ENCODE measurements at regions not wholly inside any gene's neighbourhood (a gene's known extent, or its start where the extent isn't known, plus 50 kb on each side); places are given as distances from the start of the nearest gene placed in this dataset.
A peak's percentile ranks its signal among the peaks of the same experiment; 100 is the strongest.
"Not testable (repeated sequence)": the region's sequence is repeated elsewhere in the genome, so short reads cannot be mapped to it uniquely, and the experiment has no call there.

DNA sequence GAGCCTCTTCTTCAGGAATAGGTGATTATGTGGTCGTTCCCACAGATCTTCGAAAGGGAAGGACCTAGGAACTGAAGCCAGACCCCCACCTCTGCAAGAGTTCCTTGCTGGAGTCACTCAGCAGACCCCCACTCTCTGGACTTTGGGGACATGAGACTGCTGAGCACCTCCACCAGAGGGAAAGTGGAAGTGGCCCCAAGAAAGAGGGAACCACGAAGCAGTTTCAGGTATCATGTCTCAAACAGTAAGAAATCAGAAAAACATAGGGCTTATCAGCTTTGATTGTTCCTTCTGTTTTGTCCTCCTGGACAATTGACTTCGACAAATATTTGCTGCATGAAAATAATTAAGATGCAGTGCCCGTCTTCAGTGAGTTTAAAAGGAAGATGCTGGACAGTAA lies 98.9 kb downstream of the CDRT15L2 start:
- DNase-seq (ENCODE audit: low spot score); in situ Hi-C loops (cut with HindIII; ENCODE audit: low sequenced_read_pairs): not testable (repeated sequence)

DNA sequence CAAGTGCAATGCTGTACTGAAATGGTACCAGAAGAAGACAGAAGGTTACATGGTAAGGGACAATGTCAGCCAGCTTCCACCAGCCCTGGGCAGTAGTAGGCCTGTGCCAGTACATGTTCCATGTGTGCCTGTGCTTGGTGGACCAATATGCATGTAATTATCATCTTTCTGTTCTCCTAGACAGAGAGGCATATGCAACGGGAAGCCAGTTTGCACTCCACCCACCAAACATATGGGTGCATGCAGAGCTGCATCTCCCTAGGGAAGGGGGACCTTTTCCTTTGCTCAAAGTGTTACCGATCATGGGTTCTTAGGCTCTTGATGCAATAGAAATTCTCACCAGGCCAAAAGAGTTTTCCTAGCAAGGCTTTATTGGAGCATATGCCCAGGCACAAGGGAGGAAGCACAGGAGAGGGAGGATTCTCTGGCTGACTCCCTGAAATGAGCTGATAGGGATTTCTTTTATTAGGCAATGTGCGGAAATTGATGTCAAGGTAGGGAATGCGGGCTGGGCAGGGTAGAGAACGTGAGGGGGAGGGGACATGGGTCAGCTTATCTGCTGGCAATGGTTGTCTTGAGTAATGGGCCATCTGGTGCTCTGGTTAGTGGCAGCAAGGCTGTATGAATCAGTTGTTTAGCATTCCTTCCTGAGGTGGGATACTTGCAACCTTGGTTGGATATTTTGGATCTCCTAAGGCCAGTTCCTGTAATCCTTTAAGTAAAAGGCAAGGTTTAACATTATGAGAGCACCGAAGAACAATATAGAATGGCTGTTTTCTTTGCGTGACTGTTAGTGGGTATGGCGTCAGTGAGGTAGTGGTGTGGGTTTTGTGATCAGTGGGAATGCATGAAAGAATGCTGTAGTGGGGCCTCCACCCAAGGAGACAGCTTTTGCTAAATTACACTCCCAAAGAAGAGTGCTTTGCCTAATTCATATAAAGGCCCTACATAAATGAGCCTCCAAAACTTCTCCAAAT lies 102.5 kb downstream of the CDRT15L2 start:
- in situ Hi-C loops (cut with HindIII; ENCODE audit: low sequenced_read_pairs); DNase-seq (ENCODE audit: low spot score): not testable (repeated sequence)

DNA sequence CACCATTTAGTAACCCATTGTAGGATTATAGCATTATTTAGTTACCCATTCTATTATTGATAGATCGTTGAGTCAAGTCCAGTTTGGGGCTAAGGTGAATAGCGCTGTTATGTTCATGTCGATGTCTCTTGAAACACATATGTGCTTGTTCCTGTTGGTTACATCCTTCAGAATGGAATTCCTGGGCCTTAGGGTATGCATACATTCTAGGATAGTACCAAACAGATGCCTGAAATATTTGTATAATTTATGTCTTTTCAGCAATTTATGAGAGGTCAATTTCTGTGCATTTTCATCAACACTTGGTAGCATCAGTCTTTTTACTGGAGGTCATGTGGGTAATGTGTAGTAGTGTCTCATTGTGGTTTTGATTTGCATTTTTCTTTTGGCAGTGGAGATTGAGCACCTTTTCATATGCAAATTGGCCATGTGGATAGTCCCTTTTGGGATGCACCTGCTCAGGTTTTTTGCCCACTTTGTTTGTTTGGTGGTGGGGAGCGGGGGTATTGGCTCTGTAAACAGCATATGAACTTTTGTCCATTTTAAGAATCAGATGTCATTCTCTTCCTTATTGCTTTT lies 104.2 kb downstream of the CDRT15L2 start:
- DNase-seq (ENCODE audit: low spot score); in situ Hi-C loops (cut with HindIII; ENCODE audit: low sequenced_read_pairs): not testable (repeated sequence)

DNA sequence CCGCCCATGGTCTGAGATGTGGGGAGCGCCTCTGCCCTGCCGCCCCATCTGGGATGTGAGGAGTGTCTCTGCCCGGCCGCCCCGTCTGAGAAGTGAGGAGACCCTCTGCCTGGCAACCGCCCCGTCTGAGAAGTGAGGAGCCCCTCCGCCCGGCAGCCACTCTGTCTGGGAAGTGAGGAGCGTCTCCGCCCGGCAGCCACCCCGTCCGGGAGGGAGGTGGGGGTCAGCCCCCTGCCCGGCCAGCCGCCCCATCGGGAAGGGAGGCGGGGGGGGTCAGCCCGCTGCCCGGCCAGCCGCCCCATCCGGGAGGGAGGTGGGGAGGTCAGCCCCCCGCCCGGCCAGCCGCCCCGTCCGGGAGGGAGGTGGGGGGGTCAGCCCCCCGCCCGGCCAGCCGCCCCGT lies 105.5 kb downstream of the CDRT15L2 start:
- in situ Hi-C loops (cut with HindIII; ENCODE audit: low sequenced_read_pairs); DNase-seq (ENCODE audit: low spot score): not testable (repeated sequence)

DNA sequence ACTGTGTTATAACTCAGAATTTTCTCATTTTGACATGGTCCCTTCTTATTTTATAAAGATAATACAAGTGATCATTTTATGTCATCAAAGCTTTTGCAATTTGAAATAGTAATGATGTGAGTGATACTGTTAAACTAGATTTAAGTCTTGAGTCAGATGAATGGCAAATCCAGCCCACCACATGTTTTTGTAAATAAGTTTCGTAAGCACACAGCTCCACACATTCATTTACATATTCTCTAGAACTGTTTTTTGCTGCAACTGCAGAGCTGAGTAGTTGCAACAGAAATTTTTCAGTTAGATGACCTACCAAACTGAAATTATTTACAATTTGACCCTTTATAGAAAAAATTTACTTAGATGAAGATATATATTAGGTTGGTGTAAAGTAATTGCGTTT lies 108.1 kb downstream of the CDRT15L2 start:
- DNase-seq (ENCODE audit: low spot score); in situ Hi-C loops (cut with HindIII; ENCODE audit: low sequenced_read_pairs): not testable (repeated sequence)

DNA sequence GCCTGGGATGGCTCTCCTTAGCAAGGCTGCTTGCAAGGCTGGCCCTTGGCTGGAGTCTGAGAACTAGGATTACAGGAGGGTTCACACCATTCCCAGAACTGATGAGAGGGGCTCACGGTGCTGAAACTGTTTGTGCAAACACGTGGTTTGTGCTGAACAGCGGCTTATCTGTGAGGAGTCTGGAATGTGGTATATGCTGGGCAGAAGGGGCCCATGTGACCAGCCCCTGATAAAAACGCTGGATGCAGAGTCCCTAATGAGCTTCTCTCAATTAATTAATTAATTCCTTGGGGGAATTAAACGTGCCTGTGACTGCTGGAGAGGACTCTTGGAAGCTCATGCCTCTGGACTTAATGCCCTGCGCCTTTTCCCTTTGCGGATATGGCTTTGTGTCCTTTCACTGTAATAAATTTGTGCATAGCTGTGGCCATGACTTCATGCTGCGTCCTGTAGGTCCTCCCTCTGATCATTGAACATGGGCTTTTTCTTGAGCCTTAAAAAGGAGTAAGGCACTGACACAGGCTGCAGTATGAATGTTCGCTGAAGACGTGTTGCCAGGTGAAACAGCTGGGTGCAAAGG lies 109.7 kb downstream of the CDRT15L2 start:
- in situ Hi-C loops (cut with HindIII; ENCODE audit: low sequenced_read_pairs); DNase-seq (ENCODE audit: low spot score): not testable (repeated sequence)

DNA sequence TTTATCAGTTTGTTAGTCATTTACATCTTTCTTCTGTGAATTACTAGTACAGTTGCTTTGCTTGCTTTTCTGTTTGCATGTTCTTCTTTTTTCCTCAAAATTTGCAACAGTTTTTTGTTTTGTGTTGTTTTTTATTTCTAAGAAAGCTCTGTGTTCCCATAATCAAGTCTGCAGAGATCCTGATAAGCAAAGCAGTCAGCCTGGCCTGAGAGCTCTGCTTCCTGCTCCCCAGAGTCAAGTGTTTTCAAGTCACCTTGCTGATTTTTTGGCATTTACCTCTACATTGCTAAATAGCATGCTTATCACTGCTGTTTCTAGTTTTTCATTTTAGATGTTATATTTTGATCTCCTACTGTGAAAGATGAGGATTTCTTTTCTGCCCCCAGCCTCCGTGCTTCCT lies 113.2 kb downstream of the CDRT15L2 start:
- DNase-seq (ENCODE audit: low spot score); in situ Hi-C loops (cut with HindIII; ENCODE audit: low sequenced_read_pairs): not testable (repeated sequence)

DNA sequence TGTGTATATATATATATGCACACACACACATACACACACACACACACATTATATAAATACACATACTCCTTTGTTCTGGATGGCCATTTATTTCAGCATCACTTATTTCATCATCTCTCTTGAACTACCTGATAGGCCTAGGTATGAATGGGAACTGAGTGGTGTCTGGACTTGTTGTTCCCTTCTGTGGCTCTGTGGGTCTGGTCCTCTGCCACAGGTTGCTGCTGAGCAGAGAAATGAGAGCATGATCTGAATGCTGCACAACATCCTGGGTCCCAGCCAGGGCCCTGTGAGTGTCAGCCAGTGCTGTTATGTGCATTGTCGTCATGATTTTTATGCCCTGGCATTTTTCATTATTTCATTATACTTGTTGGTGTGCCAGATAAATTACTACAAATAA lies 116.3 kb downstream of the CDRT15L2 start:
- in situ Hi-C loops (cut with HindIII; ENCODE audit: low sequenced_read_pairs); DNase-seq (ENCODE audit: low spot score): not testable (repeated sequence)

DNA sequence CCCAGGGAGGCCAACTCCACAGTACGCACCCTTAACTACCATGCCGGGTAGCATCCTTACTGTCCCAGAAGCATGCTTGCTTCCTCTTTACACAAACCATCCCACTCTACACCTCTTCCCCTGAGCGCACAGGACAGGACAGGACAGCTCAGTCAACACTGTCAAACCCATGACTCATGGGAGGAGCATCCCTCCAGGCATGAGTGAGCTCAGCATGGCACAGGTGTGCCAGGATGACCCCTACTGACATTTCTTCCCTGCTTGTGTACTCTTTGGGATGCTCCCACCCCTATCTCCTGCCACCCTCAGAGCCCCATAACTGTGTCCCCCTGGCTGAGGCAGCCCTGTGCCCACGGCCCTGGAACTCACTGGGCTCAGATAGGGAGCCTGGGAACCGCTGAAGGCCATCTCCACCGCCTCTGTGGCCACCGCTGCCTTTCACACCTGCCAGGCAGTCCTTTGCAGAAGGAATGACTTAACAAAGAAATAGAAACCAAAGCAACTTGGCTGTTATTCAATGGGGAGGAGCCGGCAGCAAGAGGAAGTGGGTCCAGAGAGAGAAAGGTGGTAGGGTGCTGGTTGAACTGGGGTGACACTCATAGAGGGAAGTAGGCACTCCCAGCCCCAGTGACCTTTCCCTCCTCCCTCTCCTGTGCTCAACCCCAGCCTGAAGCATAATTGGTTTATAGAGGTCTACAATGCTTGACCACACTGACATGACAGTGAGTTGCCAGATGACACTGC lies 119.1 kb downstream of the CDRT15L2 start:
- DNase-seq (ENCODE audit: low spot score); in situ Hi-C loops (cut with HindIII; ENCODE audit: low sequenced_read_pairs): not testable (repeated sequence)

DNA sequence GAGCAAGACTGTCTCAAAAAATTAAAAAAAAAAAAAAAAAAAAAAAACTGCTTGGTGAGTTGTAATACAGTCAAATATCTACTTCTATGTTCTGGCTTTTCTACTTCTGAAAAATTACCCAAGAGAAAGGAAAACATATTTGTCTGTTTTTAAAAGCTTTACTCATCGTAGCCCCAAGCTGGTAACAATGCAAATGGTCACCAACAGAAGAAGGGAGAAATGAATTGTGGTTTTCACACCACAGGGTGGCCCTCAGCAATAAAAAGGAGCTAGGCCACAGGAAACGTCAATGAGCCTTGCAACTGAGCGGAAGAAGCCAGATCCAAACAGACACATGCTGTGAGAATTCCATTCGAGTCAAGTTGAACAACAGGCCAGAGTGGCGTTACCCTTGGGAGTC lies 121.0 kb downstream of the CDRT15L2 start:
- not testable (repeated sequence) for DNase-seq (ENCODE audit: low spot score)

DNA sequence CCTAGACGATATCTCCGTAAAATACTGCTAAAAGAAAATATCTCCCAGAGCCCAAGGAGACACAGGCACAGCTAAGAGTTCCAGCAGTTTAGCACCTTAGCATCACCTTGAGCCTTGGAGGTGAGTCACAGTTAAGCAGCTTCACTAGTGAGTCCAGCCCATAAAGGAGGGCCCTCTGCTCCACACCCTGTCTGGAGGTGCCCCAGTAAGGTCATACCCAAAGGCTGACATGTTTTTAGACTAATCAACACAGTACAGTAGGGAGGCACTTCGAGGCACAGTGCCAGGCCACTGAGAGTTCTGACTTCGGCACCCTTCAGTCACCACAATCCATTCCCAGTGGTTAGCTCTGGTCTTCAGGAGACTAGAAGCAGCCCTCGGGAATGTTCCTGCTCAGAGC lies 121.8 kb downstream of the CDRT15L2 start:
- in situ Hi-C loops (cut with HindIII; ENCODE audit: low sequenced_read_pairs); DNase-seq (ENCODE audit: low spot score): not testable (repeated sequence)

More for the DNA sequence above, 121.0 kb downstream of the CDRT15L2 start:
- in situ Hi-C loops (cut with HindIII; ENCODE audit: low sequenced_read_pairs): not testable (repeated sequence)

DNA sequence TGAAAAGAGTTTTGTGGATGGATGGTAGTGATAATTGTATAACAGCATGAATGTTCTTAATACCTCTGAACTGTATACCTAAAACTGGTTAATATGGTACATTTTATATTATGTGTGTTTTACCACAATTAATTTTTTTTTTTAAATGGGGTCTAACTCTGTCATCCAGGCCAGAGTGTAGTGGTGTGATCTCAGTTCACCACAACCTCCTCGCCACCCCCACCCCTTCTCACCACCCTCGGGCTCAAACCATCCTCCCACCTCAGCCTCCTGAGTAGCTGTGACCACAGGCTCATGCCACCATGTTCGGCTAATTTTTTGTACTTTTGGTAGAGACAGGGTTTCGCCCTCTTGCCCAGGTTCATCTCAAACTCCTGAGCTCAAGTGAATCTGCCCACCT lies 123.2 kb downstream of the CDRT15L2 start:
- DNase-seq (ENCODE audit: low spot score): no peak
- in situ Hi-C loops (cut with HindIII; ENCODE audit: low sequenced_read_pairs): no loop called here

DNA sequence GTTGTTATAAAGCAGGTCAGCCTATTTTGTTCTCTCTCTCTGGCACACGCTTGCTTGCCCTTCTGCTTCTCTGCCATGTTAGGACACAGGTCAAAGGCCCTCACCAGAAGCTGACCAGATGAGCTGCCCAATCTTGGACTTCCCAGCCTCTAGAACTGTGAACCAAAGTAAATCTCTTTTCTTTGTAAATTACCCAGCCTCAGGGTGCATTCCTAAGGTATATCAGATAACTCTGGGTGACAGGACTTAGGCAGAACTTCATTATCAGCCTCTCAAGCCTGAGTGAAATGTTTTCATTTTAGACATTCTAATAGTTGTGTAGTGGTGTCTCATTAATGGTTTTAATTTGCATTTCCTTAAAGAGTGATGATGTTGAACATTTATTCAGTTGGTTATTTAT lies 124.3 kb downstream of the CDRT15L2 start:
- in situ Hi-C loops (cut with HindIII; ENCODE audit: low sequenced_read_pairs): no loop called here
- no peak for DNase-seq (ENCODE audit: low spot score)

DNA sequence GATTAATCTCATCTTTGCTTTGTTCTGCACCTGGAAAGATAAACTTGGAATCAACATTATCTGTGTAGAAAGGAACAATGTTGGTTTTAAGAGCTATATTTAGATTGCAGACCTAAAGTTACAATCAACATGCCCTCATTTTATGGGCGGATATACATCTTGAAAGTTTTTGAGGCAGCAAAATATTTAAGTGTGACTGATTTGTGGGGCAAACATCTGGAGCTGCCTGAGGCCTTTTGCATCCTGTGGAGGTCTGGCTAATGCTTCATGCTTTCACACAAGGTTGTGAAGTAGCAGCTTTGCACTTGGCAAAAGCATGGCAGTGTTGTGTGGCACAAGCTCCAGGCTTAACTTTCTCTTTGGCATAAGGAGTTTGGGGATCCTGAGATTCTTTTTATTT lies 125.7 kb downstream of the CDRT15L2 start:
- DNase-seq (ENCODE audit: low spot score); in situ Hi-C loops (cut with HindIII; ENCODE audit: low sequenced_read_pairs): not testable (repeated sequence)

DNA sequence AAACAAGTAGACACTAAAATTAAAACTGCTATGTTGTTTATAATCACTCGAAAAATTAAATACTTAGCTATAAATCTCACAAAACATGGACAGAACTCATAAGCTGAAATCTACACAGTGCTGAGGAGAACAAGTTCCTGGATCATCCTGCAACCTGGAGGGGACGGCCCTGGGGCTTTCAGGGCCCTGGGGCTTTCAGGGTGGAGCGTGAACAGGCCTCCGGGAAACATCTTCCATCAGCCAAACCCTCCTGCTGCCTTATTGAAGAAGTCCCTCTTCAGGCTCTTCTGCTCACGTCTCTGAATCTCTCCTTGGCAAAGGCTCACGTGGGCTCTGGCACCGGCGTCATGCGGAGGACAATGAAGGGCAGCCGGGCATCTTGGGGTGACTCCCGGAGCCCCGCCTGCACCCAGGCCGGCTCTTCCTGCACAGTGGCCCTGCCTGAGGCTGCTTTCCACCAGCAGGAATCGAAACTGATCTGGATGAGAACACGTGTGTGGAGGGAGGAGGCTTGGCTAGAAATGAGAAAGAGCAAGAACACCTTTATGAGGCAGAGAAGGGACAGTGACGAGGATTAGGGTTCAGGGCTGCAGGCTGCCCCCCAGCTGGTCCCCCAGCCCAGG lies 127.3 kb downstream of the CDRT15L2 start:
- DNase-seq (ENCODE audit: low spot score): peak; percentile 9
- in situ Hi-C loops (cut with HindIII; ENCODE audit: low sequenced_read_pairs): no loop called here

DNA sequence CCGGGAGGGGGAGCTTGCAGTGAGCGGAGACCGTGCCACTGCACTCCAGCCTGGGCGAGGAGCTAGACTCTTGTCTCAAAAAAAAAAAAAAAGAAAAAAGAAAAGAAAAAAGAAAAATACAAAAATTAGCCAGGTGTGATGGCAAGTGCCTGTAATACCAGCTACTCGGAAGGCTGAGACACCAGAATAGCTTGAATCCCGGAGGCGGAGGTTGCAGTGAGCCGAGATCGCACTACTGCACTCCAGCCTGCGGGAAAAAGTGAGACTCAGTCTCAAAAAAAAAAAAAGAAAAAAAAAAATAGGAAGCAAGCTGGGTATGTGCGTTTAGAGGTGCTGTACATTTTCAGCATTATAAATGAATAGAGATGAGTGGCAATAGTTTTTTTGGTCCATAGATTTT lies 129.3 kb downstream of the CDRT15L2 start:
- DNase-seq (ENCODE audit: low spot score); in situ Hi-C loops (cut with HindIII; ENCODE audit: low sequenced_read_pairs): not testable (repeated sequence)

DNA sequence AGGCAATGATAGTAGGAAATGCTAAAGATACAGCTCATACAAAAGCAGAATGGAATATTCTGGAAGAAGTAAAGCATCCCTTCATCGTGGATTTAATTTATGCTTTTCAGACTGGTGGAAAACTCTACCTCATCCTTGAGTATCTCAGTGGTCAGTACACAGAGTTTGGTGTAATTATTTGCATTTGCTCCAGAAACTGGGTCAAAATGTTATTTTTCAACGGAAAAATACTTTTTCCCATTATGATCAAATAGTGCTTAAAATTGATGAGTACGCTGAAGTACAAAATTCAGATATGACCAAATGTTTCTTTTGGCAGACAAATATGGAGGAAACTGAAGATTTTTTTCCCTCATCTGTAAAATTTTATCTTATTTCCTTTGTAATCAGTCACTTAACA lies 137.0 kb downstream of the CDRT15L2 start:
- in situ Hi-C loops (cut with HindIII; ENCODE audit: low sequenced_read_pairs); DNase-seq (ENCODE audit: low spot score): not testable (repeated sequence)

DNA sequence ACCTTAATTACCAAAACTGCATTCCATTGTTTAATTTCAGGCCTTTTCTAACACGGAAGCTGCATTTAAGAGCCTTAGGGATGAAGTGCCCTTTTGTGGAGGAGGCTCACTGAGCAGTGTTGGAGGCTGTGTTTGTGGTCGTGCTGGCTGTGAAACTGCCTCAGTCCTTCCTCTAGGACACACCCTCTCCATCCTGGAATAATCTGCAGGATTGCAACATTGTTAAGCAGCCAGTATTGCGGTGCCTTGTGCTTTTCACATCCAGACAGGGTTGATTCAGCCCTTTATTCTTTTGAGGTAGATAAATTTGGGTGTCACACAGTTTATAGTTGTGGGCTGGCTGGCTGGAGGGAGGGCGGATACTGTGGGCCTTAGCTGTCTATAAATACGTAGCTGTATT lies 141.6 kb downstream of the CDRT15L2 start:
- DNase-seq (ENCODE audit: low spot score): no peak
- in situ Hi-C loops (cut with HindIII; ENCODE audit: low sequenced_read_pairs): no loop called here

DNA sequence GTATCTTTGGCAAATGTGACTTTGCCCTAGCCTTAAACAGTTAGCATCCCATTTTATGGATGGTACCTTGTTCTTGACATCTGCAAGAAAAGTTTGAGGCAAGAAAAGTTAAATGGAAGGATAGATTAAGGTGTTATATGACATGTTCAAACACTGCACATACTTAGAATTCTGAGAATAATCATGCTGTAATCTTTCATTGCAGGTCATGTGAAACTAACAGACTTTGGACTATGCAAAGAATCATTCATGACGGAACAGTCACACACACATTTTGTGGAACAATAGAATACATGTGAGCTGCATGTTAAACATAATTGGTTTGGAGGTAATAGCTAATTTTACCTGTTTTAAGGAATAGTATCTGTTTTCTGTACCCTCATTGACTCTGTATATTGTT lies 144.9 kb downstream of the CDRT15L2 start:
- DNase-seq (ENCODE audit: low spot score); in situ Hi-C loops (cut with HindIII; ENCODE audit: low sequenced_read_pairs): not testable (repeated sequence)

Data from G401 (cell line).